BE2C (cell line): ENCODE measurements at regions not wholly inside any gene's neighbourhood (a gene's known extent, or its start where the extent isn't known, plus 50 kb on each side); places are given as distances from the start of the nearest gene placed in this dataset.

ENCODE experiments used
- DNase-seq: peaks from one replicate; pipeline ENCODE4 v3.0.0-alpha.2; 2020
- H3K27me3 ChIP-seq: fragments of 250-450 bp; sonication (Bioruptor Pico); 2 replicates; pipeline ENCODE4 v1.5.1; 2020; ENCODE audit warnings: mild to moderate bottlenecking
- H3K36me3 ChIP-seq: fragments of 250-450 bp; sonication (Bioruptor Pico); 2 replicates; pipeline ENCODE4 v1.5.1; 2020; ENCODE audit warnings: mild to moderate bottlenecking
- H3K4me1 ChIP-seq: fragments of 250-450 bp; sonication (Bioruptor Pico); 2 replicates; pipeline ENCODE4 v1.5.1; 2020
- H3K4me3 ChIP-seq: 2 replicates; pipeline ENCODE4 v1.5.1; 2011; ENCODE audit warnings: low read depth, low read length
- H3K9me3 ChIP-seq: fragments of 250-450 bp; sonication (Bioruptor Pico); 2 replicates; pipeline ENCODE4 v1.5.1; 2020
- CTCF ChIP-seq: IDR thresholded peaks from 2 replicates; pipeline ENCODE4 v1.5.1; 2012; ENCODE audit warnings: mild to moderate bottlenecking, low read depth, low read length

GRCh38 chr2:19554520-19554919, 196.1 kb upstream of the OSR1 start:
- H3K4me3 ChIP-seq = no peak overlapping the region
- no peak for TF ChIP-seq CTCF
- H3K27me3 ChIP-seq = no peaks in the 10 kb centered on the region

GRCh38 chr2:19552270-19552669, 193.8 kb upstream of the OSR1 start:
- H3K4me3 ChIP-seq = no peak overlapping the region
- H3K36me3 ChIP-seq = no peaks in the 10 kb centered on the region
- no peak for TF ChIP-seq CTCF
- H3K4me1 ChIP-seq = no peaks in the 10 kb centered on the region
- H3K9me3 ChIP-seq = no peaks in the 10 kb centered on the region
- H3K27me3 ChIP-seq = no peaks in the 10 kb centered on the region
- no peak for DNase-seq

More at GRCh38 chr2:19554520-19554919, 196.1 kb upstream of the OSR1 start:
- no peaks in the 10 kb centered on the region for H3K9me3 ChIP-seq
- DNase-seq = no peak
- no peaks in the 10 kb centered on the region for H3K36me3 ChIP-seq
- no peaks in the 10 kb centered on the region for H3K4me1 ChIP-seq

GRCh38 chr2:19550750-19551149, 192.3 kb upstream of the OSR1 start:
- H3K9me3 ChIP-seq = no peaks in the 10 kb centered on the region
- no peak for DNase-seq
- no peaks in the 10 kb centered on the region for H3K36me3 ChIP-seq
- no peaks in the 10 kb centered on the region for H3K4me1 ChIP-seq
- H3K4me3 ChIP-seq = no peak overlapping the region
- TF ChIP-seq CTCF = no peak
- no peaks in the 10 kb centered on the region for H3K27me3 ChIP-seq

GRCh38 chr2:19549821-19550220, 191.4 kb upstream of the OSR1 start:
- no peak for TF ChIP-seq CTCF
- H3K27me3 ChIP-seq = no peaks in the 10 kb centered on the region
- H3K4me3 ChIP-seq = no peak overlapping the region
- no peaks in the 10 kb centered on the region for H3K4me1 ChIP-seq
- no peaks in the 10 kb centered on the region for H3K9me3 ChIP-seq
- no peak for DNase-seq
- H3K36me3 ChIP-seq = no peaks in the 10 kb centered on the region

- TF ChIP-seq CTCF = no peak
- no peak overlapping the region for H3K4me3 ChIP-seq
- H3K36me3 ChIP-seq = no peaks in the 10 kb centered on the region
- H3K27me3 ChIP-seq = no peaks in the 10 kb centered on the region
- no peaks in the 10 kb centered on the region for H3K9me3 ChIP-seq
- no peak for DNase-seq
- H3K4me1 ChIP-seq = no peaks in the 10 kb centered on the region
Measured at GRCh38 chr2:19548116-19548515, 189.7 kb upstream of the OSR1 start.

- no peaks in the 10 kb centered on the region for H3K4me1 ChIP-seq
- H3K36me3 ChIP-seq = no peaks in the 10 kb centered on the region
- H3K4me3 ChIP-seq = no peak overlapping the region
- H3K27me3 ChIP-seq = no peaks in the 10 kb centered on the region
- no peak for DNase-seq
- no peaks in the 10 kb centered on the region for H3K9me3 ChIP-seq
- TF ChIP-seq CTCF = no peak
Measured at GRCh38 chr2:19547321-19547720, 188.9 kb upstream of the OSR1 start.
